ENCODE measurements at regions not wholly inside any gene's neighbourhood (a gene's known extent, or its start where the extent isn't known, plus 50 kb on each side); places are given as distances from the start of the nearest gene placed in this dataset.

DNA sequence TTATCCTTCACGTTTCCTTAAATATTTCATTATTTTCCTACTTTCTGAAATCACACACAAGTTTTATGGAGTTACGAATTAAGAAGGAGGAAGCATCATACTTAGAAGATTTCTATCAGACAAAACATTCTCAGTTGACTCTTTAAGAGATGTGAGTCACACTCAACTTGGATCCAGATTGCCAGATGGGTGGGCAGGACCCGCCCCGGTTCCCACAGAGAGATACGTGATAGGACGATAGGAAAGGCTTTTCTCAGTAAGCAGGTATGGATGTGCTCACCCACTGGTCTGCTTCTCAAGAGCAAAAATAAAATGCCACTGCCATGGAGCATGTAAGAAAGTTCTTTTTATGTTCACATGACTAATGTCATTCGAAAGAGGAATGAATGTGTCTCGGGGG, 392.6 kb downstream of the MRPL39 start:
- intact Hi-C loops (cut with DNase I), result no loop called here
- no peak for ATAC-seq
- no peak overlapping the region for H3K27ac ChIP-seq

DNA sequence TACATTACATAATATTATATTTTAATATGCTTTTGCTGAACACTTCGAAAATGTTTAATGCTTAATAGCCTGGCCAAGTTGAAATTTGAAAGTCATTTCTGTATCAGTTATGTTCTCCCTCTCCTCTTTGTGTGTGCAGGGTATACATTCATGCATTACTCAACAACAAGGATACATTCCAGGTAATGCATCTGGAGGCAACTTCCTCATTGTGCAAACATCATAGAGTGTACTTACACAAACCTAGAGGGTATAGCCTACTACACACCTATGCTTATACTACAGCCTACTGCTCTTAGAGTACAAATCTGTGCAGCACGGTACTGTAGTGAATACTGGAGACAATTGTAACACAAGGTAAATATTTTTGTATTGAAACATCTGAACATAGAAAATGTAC, 407.3 kb downstream of the MRPL39 start:
- Histone ChIP-seq H3K9me3 (no peaks in the 10 kb centered on the region), H3K4me3 (no peak overlapping the region), H3K4me1 (no peaks in the 10 kb centered on the region), H3K27ac (no peak overlapping the region), H3K36me3 (no peaks in the 10 kb centered on the region), H3K27me3 (no peaks in the 10 kb centered on the region)
- DNase-seq, result no peak
- TF ChIP-seq, protein P1, sequence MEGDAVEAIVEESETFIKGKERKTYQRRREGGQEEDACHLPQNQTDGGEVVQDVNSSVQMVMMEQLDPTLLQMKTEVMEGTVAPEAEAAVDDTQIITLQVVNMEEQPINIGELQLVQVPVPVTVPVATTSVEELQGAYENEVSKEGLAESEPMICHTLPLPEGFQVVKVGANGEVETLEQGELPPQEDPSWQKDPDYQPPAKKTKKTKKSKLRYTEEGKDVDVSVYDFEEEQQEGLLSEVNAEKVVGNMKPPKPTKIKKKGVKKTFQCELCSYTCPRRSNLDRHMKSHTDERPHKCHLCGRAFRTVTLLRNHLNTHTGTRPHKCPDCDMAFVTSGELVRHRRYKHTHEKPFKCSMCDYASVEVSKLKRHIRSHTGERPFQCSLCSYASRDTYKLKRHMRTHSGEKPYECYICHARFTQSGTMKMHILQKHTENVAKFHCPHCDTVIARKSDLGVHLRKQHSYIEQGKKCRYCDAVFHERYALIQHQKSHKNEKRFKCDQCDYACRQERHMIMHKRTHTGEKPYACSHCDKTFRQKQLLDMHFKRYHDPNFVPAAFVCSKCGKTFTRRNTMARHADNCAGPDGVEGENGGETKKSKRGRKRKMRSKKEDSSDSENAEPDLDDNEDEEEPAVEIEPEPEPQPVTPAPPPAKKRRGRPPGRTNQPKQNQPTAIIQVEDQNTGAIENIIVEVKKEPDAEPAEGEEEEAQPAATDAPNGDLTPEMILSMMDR (IDR thresholded peaks at IDR 0.05), result no peak
- ATAC-seq, result no peak
- FAIRE-seq, result no peak
- intact Hi-C loops (cut with DNase I), result no loop called here
- WGBS, 2 donors, result 58 to 61% methylated on average over 2 of the region's 2 CpGs

More for the DNA sequence above, 392.6 kb downstream of the MRPL39 start:
- Histone ChIP-seq H3K27me3 (no peaks in the 10 kb centered on the region), H3K4me1 (no peaks in the 10 kb centered on the region), H3K4me3 (no peak overlapping the region), H3K9me3 (no peaks in the 10 kb centered on the region), H3K36me3 (no peaks in the 10 kb centered on the region)
- TF ChIP-seq, protein P1 (IDR thresholded peaks at IDR 0.05), result no peak
- 54 to 64% methylated on average over 8 of the region's 8 CpGs for WGBS, 2 donors
- DNase-seq (no peak), FAIRE-seq (no peak)

GRCh38 chr21:25191141-25191540, 416.1 kb downstream of the MRPL39 start:
- FAIRE-seq (no peak), DNase-seq (no peak), ATAC-seq (no peak)
- H3K4me3 ChIP-seq, result no peak overlapping the region
- H3K27ac ChIP-seq, result no peak overlapping the region
- intact Hi-C loops (cut with DNase I), result no loop called here
- no peaks in the 10 kb centered on the region for H3K4me1 ChIP-seq
- H3K36me3 ChIP-seq, result no peaks in the 10 kb centered on the region
- TF ChIP-seq, protein P1 (IDR thresholded peaks at IDR 0.05), result no peak
- H3K9me3 ChIP-seq, result no peaks in the 10 kb centered on the region
- no peaks in the 10 kb centered on the region for H3K27me3 ChIP-seq

- WGBS, 2 donors, result 84% methylated on average over 2 of the region's 2 CpGs
Measured at GRCh38 chr21:25189497-25189896, 417.8 kb downstream of the MRPL39 start.

DNA sequence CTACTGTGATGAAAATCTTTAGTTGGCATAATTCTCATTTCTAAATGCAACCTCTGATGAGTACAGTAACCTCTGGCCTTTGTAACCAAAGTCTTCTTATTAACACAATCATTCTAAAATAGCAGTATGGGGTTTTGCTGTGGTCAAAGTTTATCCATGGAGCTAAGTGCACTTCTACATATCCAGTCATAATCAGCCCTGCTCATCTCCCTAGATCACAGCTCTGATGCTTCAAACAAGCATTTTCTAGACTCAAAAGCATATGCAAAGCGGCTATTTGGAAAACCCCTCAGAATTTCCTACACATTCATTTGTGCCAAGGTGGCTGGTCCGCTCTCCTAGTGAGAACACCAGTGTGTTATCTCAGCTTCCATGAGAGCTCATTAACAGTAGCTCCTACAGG, 418.6 kb downstream of the MRPL39 start:
- WGBS, 2 donors, result 60 to 71% methylated on average over 2 of the region's 2 CpGs
- FAIRE-seq (no peak), ATAC-seq (no peak), DNase-seq (no peak)
- Histone ChIP-seq H3K9me3 (no peaks in the 10 kb centered on the region), H3K27ac (no peak overlapping the region), H3K36me3 (no peaks in the 10 kb centered on the region), H3K27me3 (no peaks in the 10 kb centered on the region), H3K4me3 (no peak overlapping the region), H3K4me1 (no peaks in the 10 kb centered on the region)
- intact Hi-C loops (cut with DNase I), result no loop called here
- TF ChIP-seq, protein P1 (IDR thresholded peaks at IDR 0.05), result no peak

More at GRCh38 chr21:25189497-25189896, 417.8 kb downstream of the MRPL39 start:
- H3K36me3 ChIP-seq, result no peaks in the 10 kb centered on the region
- no peak for DNase-seq
- H3K27me3 ChIP-seq, result no peaks in the 10 kb centered on the region
- no peak for ATAC-seq
- no peak overlapping the region for H3K4me3 ChIP-seq
- intact Hi-C loops (cut with DNase I), result no loop called here
- H3K4me1 ChIP-seq, result no peaks in the 10 kb centered on the region
- FAIRE-seq, result no peak
- TF ChIP-seq, protein P1 (IDR thresholded peaks at IDR 0.05), result no peak
- H3K9me3 ChIP-seq, result no peaks in the 10 kb centered on the region
- H3K27ac ChIP-seq, result no peak overlapping the region

Data from pancreas (tissue), 10 donors.